ENCODE measurements at regions not wholly inside any gene's neighbourhood (a gene's known extent, or its start where the extent isn't known, plus 50 kb on each side); places are given as distances from the start of the nearest gene placed in this dataset.

GRCh38 chr3:105923140-105923539, 54.3 kb upstream of the CBLB start:
- TF ChIP-seq CTCF (IDR thresholded peaks at IDR 0.05; ENCODE audit: insufficient read depth, low read length, missing control alignments): no peak
- H3K4me3 ChIP-seq (ENCODE audit: low read depth, low read length): no peak overlapping the region
- DNase-seq (ENCODE audit: low read depth, low spot score): no peak
- ChIA-PET CTCF (no interaction called here), POLR2A (no interaction called here)

- no peak for TF ChIP-seq CTCF (IDR thresholded peaks at IDR 0.05; ENCODE audit: insufficient read depth, low read length, missing control alignments)
- DNase-seq (ENCODE audit: low read depth, low spot score): no peak
- POLR2A ChIA-PET: no interaction called here
- CTCF ChIA-PET: no interaction called here
- no peak overlapping the region for H3K4me3 ChIP-seq (ENCODE audit: low read depth, low read length)
These were observed 58.9 kb upstream of the CBLB start for GRCh38 chr3:105927741-105928140.

- CTCF ChIA-PET: no interaction called here
- H3K4me3 ChIP-seq (ENCODE audit: low read depth, low read length): no peak overlapping the region
- POLR2A ChIA-PET: no interaction called here
- no peak for TF ChIP-seq CTCF (IDR thresholded peaks at IDR 0.05; ENCODE audit: insufficient read depth, low read length, missing control alignments)
- DNase-seq (ENCODE audit: low read depth, low spot score): no peak
These were observed 61.9 kb upstream of the CBLB start for GRCh38 chr3:105930733-105931132.

- POLR2A ChIA-PET: no interaction called here
- H3K4me3 ChIP-seq (ENCODE audit: low read depth, low read length): no peak overlapping the region
- CTCF ChIA-PET: no interaction called here
- TF ChIP-seq CTCF (IDR thresholded peaks at IDR 0.05; ENCODE audit: insufficient read depth, low read length, missing control alignments): no peak
- DNase-seq (ENCODE audit: low read depth, low spot score): no peak
These were observed 62.7 kb upstream of the CBLB start for GRCh38 chr3:105931500-105931899.

- ChIA-PET CTCF (no interaction called here), POLR2A (no interaction called here)
- no peak for TF ChIP-seq CTCF (IDR thresholded peaks at IDR 0.05; ENCODE audit: insufficient read depth, low read length, missing control alignments)
- H3K4me3 ChIP-seq (ENCODE audit: low read depth, low read length): no peak overlapping the region
- no peak for DNase-seq (ENCODE audit: low read depth, low spot score)
These were observed 65.1 kb upstream of the CBLB start for GRCh38 chr3:105933871-105934270.

- peak overlapping the region; percentile 1; the same call in 1 of the 2 replicates for H3K4me3 ChIP-seq (ENCODE audit: low read depth, low read length)
- CTCF ChIA-PET: no interaction called here
- POLR2A ChIA-PET: no interaction called here
- DNase-seq (ENCODE audit: low read depth, low spot score): no peak
- TF ChIP-seq CTCF (IDR thresholded peaks at IDR 0.05; ENCODE audit: insufficient read depth, low read length, missing control alignments): no peak
These were observed 69.3 kb upstream of the CBLB start for GRCh38 chr3:105938101-105938500.

All from AG04449 (cell line).